ENCODE measurements at regions not wholly inside any gene's neighbourhood (a gene's known extent, or its start where the extent isn't known, plus 50 kb on each side); places are given as distances from the start of the nearest gene placed in this dataset. TPM values are rescaled to one million over a fixed set of nuclear protein-coding genes. Genes with fewer than 3 reads are reported as not detected.

DNA sequence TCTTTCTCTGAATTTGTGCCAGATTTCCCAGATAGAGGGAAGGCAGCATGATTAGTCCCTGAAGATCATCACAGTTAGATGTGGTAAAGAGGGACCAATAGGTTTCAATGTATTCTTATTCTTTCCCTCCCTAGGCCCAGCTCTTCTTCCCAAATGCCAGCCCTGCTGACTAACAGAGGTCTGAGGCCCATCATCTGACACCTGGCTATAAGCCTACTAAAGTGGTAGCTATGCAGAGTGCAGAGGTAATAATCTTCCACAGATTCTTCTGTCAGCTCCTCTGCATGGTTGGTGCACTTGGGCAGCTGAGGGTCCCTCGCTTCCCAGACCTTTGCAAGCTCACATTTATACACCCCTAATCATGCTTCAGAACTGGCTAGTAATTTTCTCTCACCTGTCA lies 63.7 kb upstream of the PZP start:
- TF ChIP-seq, protein P1, sequence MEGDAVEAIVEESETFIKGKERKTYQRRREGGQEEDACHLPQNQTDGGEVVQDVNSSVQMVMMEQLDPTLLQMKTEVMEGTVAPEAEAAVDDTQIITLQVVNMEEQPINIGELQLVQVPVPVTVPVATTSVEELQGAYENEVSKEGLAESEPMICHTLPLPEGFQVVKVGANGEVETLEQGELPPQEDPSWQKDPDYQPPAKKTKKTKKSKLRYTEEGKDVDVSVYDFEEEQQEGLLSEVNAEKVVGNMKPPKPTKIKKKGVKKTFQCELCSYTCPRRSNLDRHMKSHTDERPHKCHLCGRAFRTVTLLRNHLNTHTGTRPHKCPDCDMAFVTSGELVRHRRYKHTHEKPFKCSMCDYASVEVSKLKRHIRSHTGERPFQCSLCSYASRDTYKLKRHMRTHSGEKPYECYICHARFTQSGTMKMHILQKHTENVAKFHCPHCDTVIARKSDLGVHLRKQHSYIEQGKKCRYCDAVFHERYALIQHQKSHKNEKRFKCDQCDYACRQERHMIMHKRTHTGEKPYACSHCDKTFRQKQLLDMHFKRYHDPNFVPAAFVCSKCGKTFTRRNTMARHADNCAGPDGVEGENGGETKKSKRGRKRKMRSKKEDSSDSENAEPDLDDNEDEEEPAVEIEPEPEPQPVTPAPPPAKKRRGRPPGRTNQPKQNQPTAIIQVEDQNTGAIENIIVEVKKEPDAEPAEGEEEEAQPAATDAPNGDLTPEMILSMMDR (IDR thresholded peaks at IDR 0.05) = no peak
- DNase-seq (ENCODE audit: low spot score) = no peak
- no peak for ATAC-seq (ENCODE audit: low FRiP score)

DNA sequence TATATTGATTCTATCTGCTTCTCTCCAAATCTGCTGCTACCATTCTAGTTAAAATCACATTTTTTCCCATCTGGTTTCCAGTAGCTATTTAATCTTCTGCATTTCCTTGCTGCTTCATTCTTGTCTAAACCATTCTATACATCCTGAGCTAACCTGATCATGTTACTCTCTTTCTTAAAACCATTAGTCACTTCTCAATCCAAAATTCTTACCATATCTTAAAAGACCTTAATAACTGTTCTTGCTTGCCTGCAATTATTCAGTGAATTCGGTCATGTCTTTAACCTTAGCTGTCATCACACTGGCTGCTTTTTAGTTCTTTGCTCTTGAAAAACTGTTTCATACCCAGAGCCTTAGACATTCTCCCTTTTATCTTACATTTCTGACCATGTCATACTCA lies 56.4 kb upstream of the PZP start:
- TF ChIP-seq, protein P1 (IDR thresholded peaks at IDR 0.05) = no peak
- ATAC-seq (ENCODE audit: low FRiP score) = no peak

DNA sequence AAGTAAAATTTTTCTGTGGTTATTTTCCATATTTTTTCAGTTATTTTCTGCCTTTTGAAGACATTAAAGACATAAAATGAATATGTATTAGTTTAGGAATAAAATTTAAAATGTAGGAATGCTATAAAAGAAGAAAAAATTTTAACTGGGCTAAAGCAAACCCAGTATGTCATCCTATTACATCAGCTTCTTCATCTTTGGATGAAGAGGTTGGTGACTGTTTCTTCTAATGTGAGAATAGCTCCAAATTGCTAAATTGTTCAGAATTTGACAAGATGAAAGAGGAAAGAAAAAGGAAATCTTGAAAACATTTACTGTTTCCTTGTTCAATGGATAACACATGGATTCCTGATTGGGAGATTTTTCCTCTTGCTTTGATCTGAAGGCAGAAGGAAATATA lies 52.7 kb upstream of the PZP start:
- DNase-seq (ENCODE audit: low spot score) (no peak), ATAC-seq (ENCODE audit: low FRiP score) (no peak)
- TF ChIP-seq, protein P1 (IDR thresholded peaks at IDR 0.05) = no peak

More for the DNA sequence above, 56.4 kb upstream of the PZP start:
- DNase-seq (ENCODE audit: low spot score) = no peak

DNA sequence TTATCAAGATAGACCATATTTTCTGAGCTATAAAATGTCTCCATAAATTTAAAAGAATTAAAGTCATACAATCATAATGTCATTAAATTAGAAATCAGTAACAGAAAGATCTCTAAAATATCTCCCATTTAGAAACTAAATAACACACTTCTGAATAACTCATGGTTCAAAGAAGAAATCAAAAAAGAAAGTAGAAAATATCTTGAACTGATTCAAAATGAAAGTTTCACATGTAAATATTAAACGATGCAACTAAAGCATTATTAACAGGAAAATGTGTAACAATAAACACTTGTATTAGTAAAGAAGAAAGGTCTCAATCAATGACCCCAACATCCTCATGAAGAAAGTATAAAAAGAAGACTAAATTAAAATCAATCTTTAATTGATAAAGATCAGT lies 50.5 kb upstream of the PZP start:
- no peak for ATAC-seq (ENCODE audit: low FRiP score)
- DNase-seq (ENCODE audit: low spot score) = no peak
- TF ChIP-seq, protein P1 (IDR thresholded peaks at IDR 0.05) = no peak

Small RNA genes in the stretch of these regions (small RNA-seq; reads per million reads assigned to genes)
- not detected for gene RF00072
